Astrocyte of the spinal cord (primary cell): ENCODE measurements at regions not wholly inside any gene's neighbourhood (a gene's known extent, or its start where the extent isn't known, plus 50 kb on each side); places are given as distances from the start of the nearest gene placed in this dataset.

Experiments
- DNase-seq: peaks from one replicate; pipeline ENCODE4 v3.0.0; 2011; ENCODE audit warnings: low read depth, low spot score
- H3K4me3 ChIP-seq: 2 replicates; pipeline ENCODE4 v1.5.1; 2011; ENCODE audit warnings: low read depth, mild to moderate bottlenecking, low read length, moderate library complexity
- in situ Hi-C: cut with HindIII; loops from 2 replicates; pipeline ENCODE4 v1.10.0; 2017; ENCODE audit warnings: low sequenced_read_pairs
- TF ChIP-seq, protein P1 (sequence below): IDR thresholded peaks from 2 replicates; pipeline ENCODE4 v1.5.1; 2012; ENCODE audit warnings: low read depth, mild to moderate bottlenecking, low read length, inconsistent platforms

DNA sequence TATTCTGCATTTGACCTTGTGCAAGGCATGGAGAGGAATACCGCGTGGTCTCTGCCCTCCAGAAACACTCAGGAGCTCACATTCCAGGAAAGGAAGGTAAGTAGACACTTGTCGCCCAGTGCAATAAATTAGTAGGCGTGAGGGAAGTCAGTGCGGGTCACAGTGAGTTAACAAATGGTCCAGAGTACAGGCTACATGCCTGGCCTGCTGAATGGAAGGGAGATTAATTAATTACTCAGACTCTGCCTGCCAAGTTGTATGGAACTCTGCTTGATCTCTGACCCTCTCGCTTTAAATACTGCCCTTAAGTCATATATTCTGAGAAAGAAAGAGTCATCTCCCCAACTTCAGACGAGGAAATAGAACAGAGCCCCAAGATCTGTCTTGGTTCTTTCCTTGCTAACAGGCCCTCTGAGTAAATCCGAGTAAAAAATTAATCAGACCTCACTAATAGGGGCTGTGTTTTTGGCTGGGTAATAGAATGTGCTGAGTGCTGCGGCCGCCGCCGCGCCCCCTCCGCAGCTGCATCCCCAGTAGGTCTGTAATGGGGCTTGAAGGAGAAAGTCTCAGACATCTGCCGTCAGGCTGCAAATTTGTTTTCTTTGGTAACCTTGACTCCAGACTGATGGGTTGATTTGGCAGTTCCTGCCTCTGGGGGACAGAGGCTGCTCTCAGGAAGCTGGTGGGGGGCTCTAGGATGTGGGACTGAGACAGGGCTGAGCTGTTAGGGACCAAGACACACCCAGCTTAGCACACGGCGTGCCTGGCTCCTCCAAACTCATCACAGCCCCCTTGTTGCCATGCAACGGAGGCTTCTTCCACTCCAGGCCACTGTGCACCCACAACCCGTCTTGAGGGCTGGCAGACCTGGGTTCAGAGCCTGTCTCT, 144.4 kb downstream of the NSG2 start:
- TF ChIP-seq, protein P1, sequence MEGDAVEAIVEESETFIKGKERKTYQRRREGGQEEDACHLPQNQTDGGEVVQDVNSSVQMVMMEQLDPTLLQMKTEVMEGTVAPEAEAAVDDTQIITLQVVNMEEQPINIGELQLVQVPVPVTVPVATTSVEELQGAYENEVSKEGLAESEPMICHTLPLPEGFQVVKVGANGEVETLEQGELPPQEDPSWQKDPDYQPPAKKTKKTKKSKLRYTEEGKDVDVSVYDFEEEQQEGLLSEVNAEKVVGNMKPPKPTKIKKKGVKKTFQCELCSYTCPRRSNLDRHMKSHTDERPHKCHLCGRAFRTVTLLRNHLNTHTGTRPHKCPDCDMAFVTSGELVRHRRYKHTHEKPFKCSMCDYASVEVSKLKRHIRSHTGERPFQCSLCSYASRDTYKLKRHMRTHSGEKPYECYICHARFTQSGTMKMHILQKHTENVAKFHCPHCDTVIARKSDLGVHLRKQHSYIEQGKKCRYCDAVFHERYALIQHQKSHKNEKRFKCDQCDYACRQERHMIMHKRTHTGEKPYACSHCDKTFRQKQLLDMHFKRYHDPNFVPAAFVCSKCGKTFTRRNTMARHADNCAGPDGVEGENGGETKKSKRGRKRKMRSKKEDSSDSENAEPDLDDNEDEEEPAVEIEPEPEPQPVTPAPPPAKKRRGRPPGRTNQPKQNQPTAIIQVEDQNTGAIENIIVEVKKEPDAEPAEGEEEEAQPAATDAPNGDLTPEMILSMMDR = no peak
- no peak for DNase-seq
- H3K4me3 ChIP-seq = no peak overlapping the region
- in situ Hi-C loops = no loop called here

DNA sequence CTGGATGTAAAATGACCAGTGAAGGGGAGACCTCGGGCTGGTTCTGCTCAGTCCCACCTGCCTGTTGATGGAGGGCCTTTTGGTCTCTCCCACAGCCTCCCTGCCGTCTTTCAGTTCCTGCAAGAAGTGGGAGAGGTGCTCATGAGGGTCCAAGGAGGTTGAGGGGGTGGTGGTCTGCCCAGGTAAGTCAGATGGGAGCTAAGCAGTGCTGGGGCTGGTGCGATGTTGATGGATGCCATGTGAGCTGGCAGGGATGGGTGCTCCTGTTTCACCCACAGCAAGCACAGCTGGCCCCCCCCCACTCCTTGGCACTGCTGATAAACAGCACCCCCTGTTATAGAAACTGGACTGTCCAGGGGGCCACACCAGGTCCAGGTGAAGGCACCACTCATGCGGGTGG, 145.6 kb downstream of the NSG2 start:
- H3K4me3 ChIP-seq = no peak overlapping the region
- TF ChIP-seq, protein P1 = no peak
- in situ Hi-C loops = no loop called here
- no peak for DNase-seq

DNA sequence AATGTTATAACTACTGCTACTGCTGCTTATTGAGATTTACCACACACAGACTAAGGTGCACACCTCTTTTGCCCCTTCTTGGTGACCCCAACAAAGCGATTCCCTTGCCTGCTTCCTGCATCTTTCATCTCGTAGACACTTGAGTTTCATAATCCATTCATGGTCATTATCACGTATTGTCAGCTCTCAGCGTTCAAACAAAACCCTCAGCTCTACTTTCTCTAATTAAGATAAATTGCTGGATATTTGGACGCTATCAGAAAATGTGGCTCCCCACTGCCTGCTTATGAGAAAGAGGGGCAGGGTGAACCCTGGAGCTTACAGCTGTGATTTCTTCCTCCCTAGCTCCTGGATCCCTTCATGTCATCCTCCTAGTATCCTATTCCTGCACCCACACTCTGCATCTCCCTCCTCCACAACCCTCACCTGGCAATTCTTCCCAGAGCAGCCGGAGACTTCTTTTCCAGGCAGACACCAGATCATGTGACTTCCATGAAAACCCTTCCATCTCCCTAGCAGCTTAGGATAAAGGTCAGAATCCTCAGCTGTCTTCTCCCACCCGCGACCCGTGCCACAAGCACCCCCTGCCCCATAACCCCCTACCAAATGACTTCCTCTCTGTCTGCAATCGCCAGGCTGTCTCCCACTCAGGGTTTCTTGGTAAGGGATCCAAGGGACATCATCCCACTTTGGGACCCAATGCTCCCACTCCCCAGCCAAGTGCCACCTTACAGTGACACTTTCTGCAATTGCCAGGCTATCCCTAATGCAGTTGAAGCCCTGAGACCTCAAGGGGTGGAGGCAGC, 146.5 kb downstream of the NSG2 start:
- in situ Hi-C loops = no loop called here
- TF ChIP-seq, protein P1 = no peak
- DNase-seq = no peak
- no peak overlapping the region for H3K4me3 ChIP-seq

DNA sequence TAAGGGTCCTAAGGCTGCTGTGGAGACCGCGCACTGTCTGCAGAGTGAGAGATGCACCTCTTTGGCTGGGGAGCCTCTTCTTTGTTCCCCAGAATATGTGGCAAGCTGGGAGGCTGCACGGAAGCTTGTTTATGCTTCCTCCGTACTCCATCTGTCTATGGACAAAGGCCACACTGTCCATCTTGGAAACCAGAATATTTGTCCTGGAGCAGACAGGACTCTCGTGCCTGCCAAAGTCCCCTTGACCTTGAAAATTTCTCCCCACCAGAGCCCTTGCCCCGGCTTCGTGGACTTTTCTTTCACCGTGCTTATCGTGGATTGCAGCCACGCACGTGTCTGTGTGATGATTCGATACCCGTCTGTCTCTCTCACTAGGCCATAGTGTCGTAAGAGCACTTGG, 147.4 kb downstream of the NSG2 start:
- in situ Hi-C loops = no loop called here
- no peak overlapping the region for H3K4me3 ChIP-seq
- DNase-seq = no peak
- TF ChIP-seq, protein P1 = no peak

DNA sequence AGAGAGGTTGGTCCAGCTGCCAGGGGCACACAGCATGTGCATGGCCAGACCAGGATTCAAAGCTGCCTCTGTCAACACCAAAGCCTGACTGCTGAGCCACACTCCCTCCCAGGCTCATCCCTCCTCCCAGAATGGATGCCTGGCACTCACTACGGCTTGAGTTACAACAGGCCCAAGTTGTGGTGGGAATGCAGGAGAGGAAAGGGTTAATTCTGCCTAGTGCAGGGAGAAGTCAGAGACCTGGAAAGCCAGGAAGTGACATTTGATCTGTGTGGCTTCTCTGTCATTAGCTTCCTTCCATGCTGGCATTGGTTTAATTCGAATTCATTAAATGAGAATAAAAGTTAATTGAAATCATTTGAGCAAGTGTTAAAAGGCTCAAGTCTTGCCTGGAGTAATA, 150.0 kb downstream of the NSG2 start:
- in situ Hi-C loops = no loop called here
- no peak for DNase-seq
- TF ChIP-seq, protein P1 = no peak
- no peak overlapping the region for H3K4me3 ChIP-seq

DNA sequence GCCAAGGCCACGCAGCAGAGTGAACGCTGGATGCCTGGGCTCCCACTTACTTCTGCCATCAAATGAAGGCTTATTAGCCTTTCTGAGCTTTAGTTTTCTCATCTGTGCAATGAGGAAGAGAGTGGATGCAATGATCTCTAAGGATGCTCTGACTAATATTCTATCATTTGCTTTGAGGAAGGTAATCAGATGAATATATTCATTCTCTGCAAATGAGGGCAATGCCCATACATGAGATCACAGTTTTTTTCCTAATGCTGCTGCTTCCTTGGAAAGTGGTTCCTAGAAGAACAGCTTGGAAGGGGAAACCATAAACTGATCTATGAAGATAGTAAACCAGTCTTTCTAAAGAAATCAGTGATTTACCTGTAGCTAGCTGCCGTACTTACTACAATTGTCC, 152.4 kb downstream of the NSG2 start:
- in situ Hi-C loops = no loop called here
- TF ChIP-seq, protein P1 = no peak
- no peak for DNase-seq
- H3K4me3 ChIP-seq = no peak overlapping the region
